Pulmonary artery endothelial cell (primary cell): ENCODE measurements at regions not wholly inside any gene's neighbourhood (a gene's known extent, or its start where the extent isn't known, plus 50 kb on each side); places are given as distances from the start of the nearest gene placed in this dataset.
"Not testable (repeated sequence)": the region's sequence is repeated elsewhere in the genome, so short reads cannot be mapped to it uniquely, and the experiment has no call there.

Experiments used
- DNase-seq: peaks from one replicate; pipeline ENCODE4 v3.0.0-alpha.2; 2011; ENCODE audit warnings: low read depth, low spot score

GRCh38 chr11:11718511-11718910 is 96.7 kb upstream of the GALNT18 start:
- DNase-seq = no peak

- DNase-seq = no peak
These were observed 95.4 kb upstream of the GALNT18 start for GRCh38 chr11:11717064-11717725.

GRCh38 chr11:11715075-11715474 is 93.3 kb upstream of the GALNT18 start:
- not testable (repeated sequence) for DNase-seq

GRCh38 chr11:11710556-11710955 is 88.8 kb upstream of the GALNT18 start:
- DNase-seq = no peak

- no peak for DNase-seq
These were observed 87.8 kb upstream of the GALNT18 start for GRCh38 chr11:11709447-11710239.

GRCh38 chr11:11708256-11708655 is 86.5 kb upstream of the GALNT18 start:
- DNase-seq = no peak

- no peak for DNase-seq
These were observed 84.2 kb upstream of the GALNT18 start for GRCh38 chr11:11706028-11706427.

- DNase-seq = no peak
These were observed 82.1 kb upstream of the GALNT18 start for GRCh38 chr11:11703885-11704284.

- DNase-seq = no peak
These were observed 79.3 kb upstream of the GALNT18 start for GRCh38 chr11:11701070-11701469.

- no peak for DNase-seq
These were observed 76.0 kb upstream of the GALNT18 start for GRCh38 chr11:11697796-11698195.

- DNase-seq = no peak
These were observed 69.7 kb upstream of the GALNT18 start for GRCh38 chr11:11691296-11692151.

- DNase-seq = no peak
These were observed 59.7 kb upstream of the GALNT18 start for GRCh38 chr11:11681536-11681935.

GRCh38 chr11:11677672-11678356 is 56.0 kb upstream of the GALNT18 start:
- no peak for DNase-seq

- DNase-seq = no peak
These were observed 53.9 kb upstream of the GALNT18 start for GRCh38 chr11:11675671-11676181.

GRCh38 chr11:11672789-11673188 is 51.0 kb upstream of the GALNT18 start:
- no peak for DNase-seq

GRCh38 chr11:11672101-11672500 is 50.3 kb upstream of the GALNT18 start:
- DNase-seq = no peak
